ENCODE measurements at regions not wholly inside any gene's neighbourhood (a gene's known extent, or its start where the extent isn't known, plus 50 kb on each side); places are given as distances from the start of the nearest gene placed in this dataset.

DNA sequence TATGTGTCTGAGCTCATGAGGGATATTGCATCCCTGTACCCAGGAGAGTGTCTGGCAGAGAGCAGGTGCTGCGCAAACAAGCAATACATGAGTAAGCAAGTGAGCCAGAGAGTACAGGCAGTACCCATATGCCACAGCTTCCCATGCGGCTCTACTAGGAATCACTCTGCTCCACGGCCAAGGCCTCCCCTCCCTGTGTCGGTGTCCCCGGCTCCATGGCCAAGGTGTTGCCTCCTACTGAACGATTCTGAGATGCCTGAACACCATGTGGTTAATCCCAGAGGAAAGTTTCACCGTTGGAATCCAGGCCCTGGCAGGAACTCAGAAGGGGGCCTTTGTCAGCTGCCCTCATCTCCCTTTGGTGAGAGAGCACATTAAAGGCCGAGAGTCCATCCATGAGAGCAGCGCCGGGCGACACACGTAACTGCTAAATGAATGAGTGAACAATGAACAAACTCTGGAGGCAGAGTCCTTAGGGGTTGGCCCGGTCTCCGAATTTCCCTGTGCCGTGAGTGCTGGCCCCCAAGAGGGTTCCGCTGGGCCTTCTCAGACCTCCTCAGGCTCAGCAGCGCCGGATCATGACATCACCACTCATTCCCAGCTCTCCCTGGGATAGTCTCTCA, 136.0 kb upstream of the FAM20C start:
- H4K20me1 ChIP-seq (replicated peaks in 1 of 2; ENCODE audit: control insufficient read depth in 1 of 2, insufficient read depth in 2 of 2, low read length in 2 of 2) = no peaks in the 10 kb centered on the region
- H3K4me2 ChIP-seq (ENCODE audit: insufficient read depth in 1 of 2, low read depth in 2 of 2, low read length in 2 of 2) = no peak overlapping the region
- peak overlapping the region; percentile 62; the same call in 1 of the 2 replicates for H2BK12ac ChIP-seq (ENCODE audit: low read depth, low read length)
- H2BK120ac ChIP-seq (replicated peaks; ENCODE audit: low read depth, low read length) = no peak overlapping the region
- H4K91ac ChIP-seq (replicated peaks; ENCODE audit: insufficient read length, low read length) = peak overlapping the region; percentile 52
- no peaks in the 10 kb centered on the region; a peak in 1 of 4 replicates for H3K9me3 ChIP-seq (ENCODE audit: insufficient read depth in 2 of 2, low read depth in 1 of 2, low read length in 1 of 2)
- no peak overlapping the region; the same call in 1 of the 2 replicates for H2BK5ac ChIP-seq (ENCODE audit: low read depth, low read length)
- H3K79me1 ChIP-seq (ENCODE audit: low read depth, low read length) = no peaks in the 10 kb centered on the region
- no peak for FAIRE-seq
- H3K23me2 ChIP-seq (ENCODE audit: low read depth, low read length) = no peaks in the 10 kb centered on the region; the same call in 1 of the 2 replicates
- no peak overlapping the region for H3K4ac ChIP-seq (replicated peaks; ENCODE audit: insufficient read length, low read depth, low read length)
- H3K56ac ChIP-seq (replicated peaks; ENCODE audit: insufficient read length, low read depth, low read length) = no peak overlapping the region
- no peak overlapping the region for H3K27ac ChIP-seq (ENCODE audit: low read depth, low read length)
- no peak overlapping the region for H3K9ac ChIP-seq (replicated peaks in 1 of 4; ENCODE audit: extremely low read depth in 1 of 4, low read depth in 3 of 4, low read length in 3 of 4)
- H4K5ac ChIP-seq (ENCODE audit: insufficient read length, low read depth, low read length) = no peak overlapping the region
- peak in 1 of 2 experiments; percentile 41 for DNase-seq (ENCODE audit: low read depth in 1 of 2, low spot score in 2 of 2)
- no peak overlapping the region for H3K18ac ChIP-seq (ENCODE audit: extremely low read depth, low read length)
- WGBS, 2 experiments (ENCODE audit: extremely low coverage in 1 of 2, insufficient coverage in 1 of 2, insufficient read length in 1 of 2, insufficient replicate concordance in 2 of 2, low coverage in 1 of 2, low lambda C conversion rate in 2 of 2, missing lambda C conversion rate in 1 of 2) = 91% methylated on average over 18 of the region's 18 CpGs; no CpG with 5 or more reads in 1 of the 2 experiments
- no peaks in the 10 kb centered on the region for H3K27me3 ChIP-seq (replicated peaks in 1 of 4; ENCODE audit: control insufficient read depth in 3 of 4, extremely low read depth in 1 of 4, insufficient read depth in 3 of 4, low read length in 3 of 4)
- no peak overlapping the region for H4K8ac ChIP-seq (ENCODE audit: extremely low read depth, insufficient read depth, low read length)
- H3K36me3 ChIP-seq (ENCODE audit: control insufficient read depth in 2 of 4, insufficient read depth in 4 of 4, low read length in 3 of 4) = no peaks in the 10 kb centered on the region
- POLR2A ChIA-PET (ENCODE audit: partially characterized antibody) = no interaction called here
- H3K23ac ChIP-seq (ENCODE audit: insufficient read length) = no peak overlapping the region
- no peak overlapping the region for H2AFZ ChIP-seq (ENCODE audit: low read length)
- H3K14ac ChIP-seq (ENCODE audit: insufficient read length) = no peak overlapping the region
- CTCF ChIA-PET (ENCODE audit: partially characterized antibody) = interaction anchor here (0.9 to 4.0 kb wide), 12 partner anchors 8 to 173 kb away, joined by 3 to 26 read pairs (median 5); no protein-coding TSS in a partner anchor
- TF ChIP-seq CEBPB (IDR thresholded peaks at IDR 0.05; ENCODE audit: low read depth, low read length) (no peak), SUZ12 (IDR thresholded peaks at IDR 0.05; ENCODE audit: low read length) (0 out of 2 replicates have a peak, but pooled peaks have one; percentile 12)
- no peaks in the 10 kb centered on the region for H3K79me2 ChIP-seq (ENCODE audit: control insufficient read depth in 1 of 2, insufficient read depth in 2 of 2, low read length in 2 of 2)
- no peak overlapping the region for H2BK20ac ChIP-seq (ENCODE audit: low read length)
- no peak overlapping the region for H3K4me3 ChIP-seq (ENCODE audit: extremely low read depth in 1 of 4, insufficient read depth in 2 of 4, low read depth in 3 of 4, low read length in 4 of 4)
- H3K4me1 ChIP-seq (replicated peaks in 1 of 4; ENCODE audit: control insufficient read depth in 3 of 4, insufficient read depth in 4 of 4, low read length in 3 of 4) = peaks cover 0 to 17% (median 10%) of the 10 kb centered on the region in 4 experiments; a peak in 6 of 7 replicates
- H2AK5ac ChIP-seq (ENCODE audit: low read depth, low read length) = 0 out of 2 replicates have a peak overlapping the region, but pooled peaks have one; percentile 6
- peak overlapping the region; percentile 85; the same call in 1 of the 2 replicates for H2BK15ac ChIP-seq (ENCODE audit: low read length)

All from H1 (cell line).